CD4-positive, alpha-beta T cell treated with Interleukin-12 subunit alpha and Interleukin-12 subunit beta, for 1 hour (primary cell): ENCODE measurements at regions not wholly inside any gene's neighbourhood (a gene's known extent, or its start where the extent isn't known, plus 50 kb on each side); places are given as distances from the start of the nearest gene placed in this dataset.
"Not testable (repeated sequence)": the region's sequence is repeated elsewhere in the genome, so short reads cannot be mapped to it uniquely, and the experiment has no call there.

ENCODE experiments used
- DNase-seq: peaks from one replicate; pipeline ENCODE4 v3.0.0-alpha.2; 2020

DNA sequence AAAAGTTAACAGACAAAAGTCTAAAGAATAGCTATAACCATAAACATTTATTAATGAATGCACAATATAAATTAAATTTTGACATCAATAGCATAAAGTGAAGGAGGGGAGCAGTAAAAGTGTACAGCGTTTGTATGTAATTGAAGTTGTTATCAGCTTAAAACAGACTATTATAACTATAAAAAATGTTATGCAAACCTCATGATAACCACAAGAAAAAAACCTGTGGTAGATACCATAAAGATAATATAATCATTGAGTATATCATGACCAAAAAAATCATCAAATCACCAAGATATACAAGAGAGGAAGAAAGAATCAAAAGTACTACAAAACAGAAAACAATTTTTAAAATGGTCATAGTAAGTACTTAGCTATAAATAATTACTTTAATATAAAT, 122.1 kb upstream of the ID2 start:
- no peak for DNase-seq

DNA sequence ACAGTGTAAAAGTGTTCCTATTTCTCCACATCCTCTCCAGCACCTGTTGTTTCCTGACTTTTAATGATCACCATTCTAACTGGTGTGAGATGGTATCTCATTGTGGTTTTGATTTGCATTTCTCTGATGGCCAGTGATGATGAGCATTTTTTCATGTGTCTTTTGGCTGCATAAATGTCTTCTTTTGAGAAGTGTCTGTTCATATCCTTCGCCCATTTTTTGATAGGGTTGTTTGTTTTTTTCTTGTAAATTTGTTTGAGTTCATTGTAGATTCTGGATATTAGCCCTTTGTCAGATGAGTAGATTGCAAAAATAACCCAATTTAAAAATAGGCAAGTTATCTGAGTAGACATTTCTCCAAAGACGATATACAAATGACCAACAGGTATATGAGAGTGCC, 120.2 kb upstream of the ID2 start:
- not testable (repeated sequence) for DNase-seq

DNA sequence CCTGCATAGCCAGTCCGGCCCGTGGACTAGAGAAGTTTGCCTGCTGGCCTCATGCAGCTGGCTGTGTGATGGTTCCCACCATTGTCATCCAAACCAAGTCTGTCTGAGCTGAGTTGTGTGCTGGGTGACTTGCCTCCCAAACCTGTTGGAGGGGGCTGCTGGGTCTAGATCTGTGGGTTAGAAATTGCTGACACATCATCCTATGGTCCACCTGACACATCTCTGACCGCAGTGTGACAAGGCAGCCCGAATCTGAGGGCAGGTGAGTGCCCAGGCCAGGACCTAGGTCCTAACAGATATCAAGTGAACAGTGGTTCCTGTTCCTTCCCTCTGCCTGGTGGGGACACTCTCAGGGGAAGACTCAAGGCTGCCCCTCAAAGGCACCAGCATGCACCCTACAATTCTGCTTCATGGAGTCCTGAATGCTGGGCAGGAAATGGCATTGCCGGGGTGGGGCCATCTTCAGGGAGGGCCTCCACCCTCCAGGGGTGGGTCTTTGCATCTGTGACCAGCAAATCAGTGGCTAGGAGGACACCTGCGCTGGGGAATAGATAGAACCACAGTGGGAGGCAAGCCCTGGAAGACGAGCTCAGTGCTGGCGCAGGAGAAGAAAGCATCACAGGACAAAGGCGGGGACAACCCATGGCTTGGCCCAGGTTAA, 117.9 kb upstream of the ID2 start:
- DNase-seq, result no peak

DNA sequence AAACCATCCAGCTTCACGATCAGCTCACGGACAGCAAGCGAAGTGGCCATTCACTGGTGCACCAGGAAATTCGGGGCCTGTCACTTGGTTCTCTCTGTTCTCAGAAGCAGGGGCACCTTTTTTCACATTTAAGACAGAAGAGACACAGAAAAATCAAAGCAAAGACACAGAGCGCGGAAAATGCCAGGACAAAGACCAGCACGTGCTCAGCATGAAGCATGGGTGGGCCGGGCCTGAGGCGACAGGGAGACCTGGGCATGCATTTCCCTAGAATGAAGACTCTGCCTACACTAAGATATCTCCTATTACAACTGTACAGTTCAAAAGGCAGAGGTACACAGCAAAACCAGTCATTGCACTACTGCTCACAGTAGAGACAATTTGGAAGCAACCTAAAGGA, 117.4 kb upstream of the ID2 start:
- DNase-seq, result no peak

DNA sequence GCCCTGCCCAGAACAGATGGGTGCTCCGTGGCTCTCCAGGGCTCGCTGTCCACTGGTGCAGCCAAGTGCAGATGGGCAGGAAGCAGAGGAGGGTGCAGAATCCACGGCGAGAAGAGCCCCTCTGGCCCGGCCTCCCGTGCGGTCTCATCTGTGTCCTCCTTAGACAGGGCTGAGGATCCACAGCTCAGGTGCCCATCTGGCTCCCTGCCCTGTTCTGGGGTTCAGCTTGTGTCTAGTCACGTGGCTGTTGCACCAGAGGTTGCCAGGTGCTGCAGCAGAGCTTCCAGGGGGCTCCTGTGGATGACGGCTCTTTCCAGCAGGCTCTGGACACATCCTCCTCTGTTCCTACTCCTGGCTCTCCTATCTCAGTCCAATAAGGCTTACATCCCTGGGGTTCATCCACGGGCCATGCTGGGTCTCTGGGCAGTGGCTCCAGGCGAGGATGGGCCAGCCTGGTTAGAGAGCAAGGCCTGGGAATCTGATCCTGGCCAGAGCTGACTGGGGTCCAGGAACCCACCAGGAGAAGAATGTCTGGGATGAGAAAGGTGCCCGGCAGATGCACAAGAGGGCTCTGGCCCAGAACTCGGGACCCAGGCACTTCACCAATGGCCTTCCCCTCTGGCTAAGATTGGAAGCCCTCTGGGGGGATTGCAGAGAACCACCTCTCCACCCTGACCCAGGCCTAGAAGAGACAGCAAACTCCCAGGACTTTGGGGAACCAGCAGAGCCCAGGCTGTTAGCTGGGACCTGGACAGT, 116.3 kb upstream of the ID2 start:
- no peak for DNase-seq

DNA sequence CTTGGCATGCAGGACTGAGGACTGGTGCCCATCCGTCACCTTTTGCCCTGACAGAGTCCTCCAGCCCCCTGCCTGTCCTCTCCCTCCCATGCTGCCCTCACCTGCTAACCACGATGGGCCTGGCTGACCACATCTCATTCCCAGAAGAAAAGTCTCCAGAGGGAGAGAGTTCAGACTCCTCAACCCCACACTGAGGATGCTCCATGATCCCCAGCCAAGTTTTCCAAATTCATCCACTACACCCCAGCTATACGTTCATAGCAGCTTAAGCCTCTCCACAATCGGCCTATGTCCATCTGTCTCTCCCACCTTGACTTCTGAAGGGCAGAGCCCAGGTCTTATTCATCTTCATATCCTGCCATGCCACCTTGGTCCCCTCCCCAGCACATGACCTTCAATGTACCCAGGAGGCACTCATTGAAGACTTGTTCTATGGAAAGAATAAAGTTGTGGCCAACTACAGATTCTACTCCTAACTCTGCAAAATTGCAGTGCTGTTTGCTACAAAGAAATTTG, 115.6 kb upstream of the ID2 start:
- DNase-seq, result no peak

DNA sequence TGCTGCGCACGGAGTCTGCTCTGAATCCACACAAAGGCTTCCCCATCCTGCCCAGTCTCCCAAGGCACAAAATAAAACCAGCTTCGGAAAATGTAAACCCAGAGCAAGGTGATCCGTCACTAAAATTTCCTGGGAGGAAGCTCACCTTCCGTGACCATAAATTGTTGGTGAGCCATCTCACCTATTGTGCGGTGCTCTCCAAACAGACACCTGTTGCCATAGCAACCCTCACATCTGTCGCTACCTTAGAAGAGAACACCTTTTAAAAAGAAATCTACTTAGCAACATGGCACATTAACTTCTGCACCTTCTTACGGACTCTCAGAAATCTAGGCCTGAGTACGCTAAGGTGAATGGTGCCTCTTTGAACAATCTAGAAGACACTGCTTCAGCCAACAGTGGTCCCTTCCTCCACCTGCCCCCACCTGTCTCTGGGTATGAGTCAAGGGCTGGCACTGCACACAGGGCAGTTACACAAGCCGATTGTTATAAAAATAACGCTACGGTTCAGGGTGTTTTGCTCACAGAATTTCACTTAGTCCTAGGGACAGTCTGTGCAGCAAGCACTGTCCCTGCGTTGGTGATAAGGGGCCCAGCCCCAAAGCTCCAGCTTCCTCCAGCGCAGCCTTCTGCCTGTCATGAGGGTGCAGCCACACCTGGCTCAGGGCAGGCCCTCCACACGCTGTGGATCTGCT, 114.9 kb upstream of the ID2 start:
- DNase-seq, result no peak

DNA sequence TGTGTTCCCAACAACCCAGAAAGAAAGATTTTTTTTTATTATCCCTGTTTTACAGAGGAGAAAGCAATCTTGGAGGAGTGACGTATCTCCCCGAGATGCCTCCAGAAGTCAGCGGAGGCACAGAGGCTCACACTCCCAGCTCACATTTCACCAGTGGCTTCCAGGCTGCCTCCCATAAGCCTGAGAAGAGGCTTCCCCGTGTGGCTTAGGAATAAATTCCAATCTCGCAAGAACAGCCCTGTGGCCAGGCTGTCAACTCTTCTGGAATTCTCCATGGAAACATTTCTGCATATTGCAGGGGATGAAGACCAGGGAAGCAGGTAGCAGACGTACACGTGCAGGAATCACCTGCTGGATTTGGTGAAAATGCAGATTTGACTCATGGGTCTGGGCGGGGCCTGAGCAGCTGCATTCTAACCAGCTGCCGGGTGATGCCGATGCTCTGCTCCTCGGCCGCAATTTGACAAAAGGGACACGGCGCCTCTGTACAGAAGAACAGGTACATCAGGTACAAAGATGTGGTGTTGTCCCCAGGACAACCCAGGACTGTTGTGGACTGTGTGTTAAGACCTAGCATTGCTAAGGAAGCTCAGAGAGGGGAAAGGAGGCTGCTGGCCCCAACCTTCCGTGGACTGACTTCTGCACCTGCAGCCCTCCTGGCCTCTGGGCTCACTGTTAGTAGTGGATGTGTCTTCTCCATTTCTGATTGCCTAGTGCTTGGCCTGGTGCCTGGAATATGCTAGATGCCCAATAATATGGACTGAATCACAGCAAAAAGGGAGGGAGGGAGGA, 114.2 kb upstream of the ID2 start:
- no peak for DNase-seq

DNA sequence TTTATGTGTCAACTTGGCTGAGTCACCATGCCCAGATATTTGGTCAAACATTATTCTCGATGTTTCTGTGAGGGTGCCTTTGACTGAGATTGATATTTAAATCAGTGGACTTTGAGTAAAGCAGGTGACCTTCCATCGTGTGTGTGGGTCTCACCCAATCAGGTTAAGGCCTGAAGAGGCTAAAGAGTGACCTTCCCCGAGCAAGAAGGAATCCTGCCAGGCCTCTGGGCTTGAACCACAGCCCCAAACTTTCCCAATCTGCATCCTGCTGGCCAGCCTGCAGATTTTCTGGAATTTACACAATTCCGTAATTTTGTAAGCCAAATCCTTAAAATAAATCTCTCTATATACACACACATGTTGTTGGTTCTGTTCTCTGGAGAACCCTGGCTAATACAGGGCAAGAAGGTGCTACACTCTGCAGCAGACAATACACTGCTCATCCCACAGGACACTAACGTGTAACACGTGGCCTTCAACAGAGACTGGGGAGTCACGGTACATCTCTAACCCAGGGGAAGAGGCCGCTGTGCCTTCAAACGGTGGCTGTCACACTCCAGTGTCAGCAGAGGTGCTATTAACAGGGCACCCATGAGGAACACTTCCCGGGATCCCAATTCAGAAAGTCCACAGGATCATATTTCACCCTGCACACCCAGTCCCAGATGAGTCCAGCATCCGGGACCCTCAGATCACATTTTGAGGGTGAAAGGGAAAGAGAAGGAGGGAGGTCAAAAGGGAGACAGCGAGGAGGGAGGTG, 113.1 kb upstream of the ID2 start:
- DNase-seq, result no peak

DNA sequence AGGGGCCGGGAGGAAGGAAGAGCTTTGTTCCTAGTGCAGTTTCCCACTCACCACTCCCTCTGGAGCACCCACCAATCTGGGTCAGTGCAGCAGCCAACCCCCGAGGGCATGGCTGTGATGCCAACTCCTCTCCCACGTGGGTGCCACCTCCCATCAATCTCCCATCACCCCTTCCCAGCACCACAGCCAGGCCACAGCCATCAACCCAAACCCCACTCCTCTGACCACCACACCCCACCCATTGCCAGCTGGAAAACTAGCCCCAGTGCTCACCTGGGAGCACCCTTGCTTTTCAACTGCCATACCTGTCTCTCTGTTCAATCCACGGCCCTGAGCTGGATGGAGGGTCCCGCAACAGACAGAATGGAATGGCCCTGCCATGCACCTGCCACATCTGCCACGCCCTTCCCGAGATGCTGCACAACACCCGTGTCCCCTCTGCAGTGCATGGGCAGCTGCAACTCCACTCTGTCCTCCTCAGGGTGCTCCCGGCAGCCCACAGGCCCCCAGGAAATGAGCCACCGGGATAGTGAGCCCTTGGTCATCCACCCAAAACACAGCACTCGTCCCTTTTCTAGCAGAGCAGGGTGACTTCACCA, 112.4 kb upstream of the ID2 start:
- no peak for DNase-seq

DNA sequence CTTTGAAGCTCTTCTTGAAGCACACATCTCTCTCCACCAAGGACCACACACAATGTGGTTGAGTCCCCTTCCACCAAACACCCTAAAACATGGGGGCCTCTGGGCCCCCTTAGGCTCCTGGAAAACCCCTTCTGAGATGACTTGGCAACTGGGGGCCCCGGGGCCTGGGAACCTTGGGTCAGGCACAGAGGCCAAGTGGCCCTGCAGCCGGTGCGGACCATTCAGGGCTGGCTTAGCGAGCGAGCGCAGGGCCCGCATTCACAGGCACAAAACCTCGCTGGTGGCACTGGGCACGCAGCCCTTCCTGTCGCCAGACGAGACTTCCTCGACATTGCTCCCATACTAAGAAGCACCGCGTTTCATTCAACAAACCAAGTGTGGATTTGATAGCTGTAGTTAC, 111.2 kb upstream of the ID2 start:
- no peak for DNase-seq

DNA sequence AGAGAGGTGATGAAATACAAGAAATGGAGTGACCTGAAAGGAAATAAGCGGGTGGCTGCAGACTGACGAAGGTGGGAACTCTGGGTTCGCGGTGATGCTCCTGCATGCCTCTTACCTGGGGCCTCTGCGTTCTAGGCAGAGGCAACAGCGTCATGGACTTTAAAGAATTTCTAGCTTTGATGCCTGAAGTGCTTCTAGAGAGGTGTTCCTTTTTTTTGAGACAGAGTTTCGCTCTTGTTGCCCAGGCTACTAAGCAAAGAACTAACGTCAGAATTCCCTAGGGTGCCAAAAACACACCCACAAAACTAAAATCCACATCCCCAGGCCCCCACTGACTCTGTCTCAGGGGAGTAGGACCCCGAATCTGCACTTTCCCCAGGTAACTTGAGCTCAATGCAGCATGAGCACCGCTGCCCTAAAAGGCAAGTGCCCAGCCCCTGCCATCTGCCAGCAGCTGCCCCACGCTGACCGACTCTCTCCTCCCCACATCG, 110.5 kb upstream of the ID2 start:
- no peak for DNase-seq

DNA sequence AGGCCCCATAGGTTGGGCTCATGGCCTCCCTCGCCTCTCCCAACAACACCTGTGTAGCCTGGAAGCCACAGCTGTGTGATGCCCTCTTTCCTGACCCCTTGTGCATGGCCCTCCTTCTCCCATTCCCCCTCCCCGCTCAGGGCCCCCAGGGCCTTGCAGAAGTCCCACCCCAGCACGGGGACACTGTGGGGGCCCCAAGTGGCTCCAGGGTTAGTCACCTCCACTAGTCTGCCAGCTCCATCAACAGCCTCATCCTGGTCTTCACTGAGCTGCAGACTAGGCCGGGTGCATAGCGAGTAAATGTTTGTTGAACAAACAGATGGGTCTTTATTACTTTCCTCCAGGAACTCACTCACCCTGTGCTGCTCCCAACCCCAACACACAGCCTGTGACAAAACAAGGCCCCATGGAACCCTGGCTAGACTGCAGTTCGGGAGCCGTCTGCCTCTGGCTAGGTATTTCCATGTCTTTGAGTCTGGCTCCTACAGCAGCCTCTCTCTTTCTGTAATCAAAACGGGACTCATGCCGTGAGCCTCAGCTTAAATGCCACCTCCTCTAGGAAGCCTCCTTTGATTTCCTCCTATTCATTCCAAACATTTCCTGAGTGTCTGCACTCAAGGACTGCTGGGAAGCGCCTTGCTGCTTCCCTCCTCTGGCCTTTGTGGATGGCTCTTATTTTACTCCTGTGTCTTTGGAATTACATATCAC, 109.9 kb upstream of the ID2 start:
- no peak for DNase-seq

DNA sequence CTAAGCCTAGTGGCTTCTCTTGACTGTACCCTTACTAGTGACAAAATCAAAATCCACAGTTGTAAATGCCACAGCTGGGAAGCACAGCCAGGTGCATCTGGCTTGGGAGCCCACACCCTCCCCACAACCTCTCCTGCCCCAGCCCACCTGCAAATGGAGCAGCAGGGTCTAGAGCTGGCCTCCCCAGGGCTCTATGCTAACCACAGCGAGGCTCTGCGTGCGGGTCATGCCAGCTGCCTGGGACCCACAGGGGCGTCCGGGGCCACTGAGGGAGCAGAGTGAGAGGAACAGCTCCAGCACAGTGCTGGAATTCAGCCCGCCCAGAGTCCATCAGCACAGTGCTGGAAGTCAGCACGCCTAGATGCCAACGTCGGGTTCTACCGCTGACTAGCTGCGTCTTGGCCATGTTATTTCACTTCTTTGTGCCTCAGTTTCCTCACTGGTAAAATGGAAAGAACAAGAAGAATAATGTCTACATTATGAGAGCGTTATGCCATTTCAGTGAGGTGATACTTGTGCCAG, 109.1 kb upstream of the ID2 start:
- no peak for DNase-seq

DNA sequence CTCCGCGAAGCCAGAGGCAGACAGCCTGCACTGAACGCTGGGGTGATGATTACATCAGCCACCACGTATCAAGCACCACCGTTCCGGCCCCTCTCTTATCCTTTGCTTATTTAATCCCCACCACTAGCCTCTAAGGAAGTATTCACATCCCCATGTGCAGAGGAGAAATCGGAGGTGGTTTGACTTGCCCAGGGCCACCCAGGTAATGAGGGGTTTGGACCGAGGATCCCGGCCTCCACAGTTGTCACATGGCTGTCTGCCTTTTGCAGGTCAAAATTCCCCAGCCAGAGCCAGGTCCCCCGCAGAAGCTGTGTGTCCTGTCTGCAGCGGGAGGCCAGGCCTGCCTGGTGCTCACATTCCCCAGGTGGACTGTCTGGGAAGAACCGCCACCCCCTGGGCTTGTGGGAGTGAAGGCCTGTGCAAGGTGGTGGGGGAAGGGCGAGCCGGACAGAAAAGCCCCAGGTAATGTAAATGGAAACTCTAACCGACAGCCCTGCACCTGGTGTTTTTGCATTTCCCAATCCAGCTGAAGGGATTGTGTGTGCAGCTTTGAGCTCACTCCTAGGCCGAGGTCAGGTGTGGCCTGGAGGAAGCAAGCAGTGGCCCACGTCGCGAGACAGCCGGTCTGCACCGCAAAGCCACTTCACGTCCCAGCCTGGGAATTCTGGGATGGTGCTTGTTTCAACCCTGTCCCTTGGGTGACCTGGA, 108.5 kb upstream of the ID2 start:
- DNase-seq, result no peak

DNA sequence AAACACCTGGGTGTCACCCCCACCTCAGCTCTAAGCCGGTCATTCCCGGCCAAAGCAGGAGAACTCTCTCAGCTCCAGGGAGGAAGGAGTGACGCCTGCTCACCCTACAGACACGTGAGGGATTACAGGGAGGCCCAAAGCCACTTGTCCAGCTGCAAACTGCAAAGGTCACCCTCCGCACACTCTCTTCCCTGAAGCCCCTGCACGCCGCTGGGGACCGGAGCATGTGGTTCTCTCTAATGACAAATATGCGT, 108.0 kb upstream of the ID2 start:
- DNase-seq, result no peak

DNA sequence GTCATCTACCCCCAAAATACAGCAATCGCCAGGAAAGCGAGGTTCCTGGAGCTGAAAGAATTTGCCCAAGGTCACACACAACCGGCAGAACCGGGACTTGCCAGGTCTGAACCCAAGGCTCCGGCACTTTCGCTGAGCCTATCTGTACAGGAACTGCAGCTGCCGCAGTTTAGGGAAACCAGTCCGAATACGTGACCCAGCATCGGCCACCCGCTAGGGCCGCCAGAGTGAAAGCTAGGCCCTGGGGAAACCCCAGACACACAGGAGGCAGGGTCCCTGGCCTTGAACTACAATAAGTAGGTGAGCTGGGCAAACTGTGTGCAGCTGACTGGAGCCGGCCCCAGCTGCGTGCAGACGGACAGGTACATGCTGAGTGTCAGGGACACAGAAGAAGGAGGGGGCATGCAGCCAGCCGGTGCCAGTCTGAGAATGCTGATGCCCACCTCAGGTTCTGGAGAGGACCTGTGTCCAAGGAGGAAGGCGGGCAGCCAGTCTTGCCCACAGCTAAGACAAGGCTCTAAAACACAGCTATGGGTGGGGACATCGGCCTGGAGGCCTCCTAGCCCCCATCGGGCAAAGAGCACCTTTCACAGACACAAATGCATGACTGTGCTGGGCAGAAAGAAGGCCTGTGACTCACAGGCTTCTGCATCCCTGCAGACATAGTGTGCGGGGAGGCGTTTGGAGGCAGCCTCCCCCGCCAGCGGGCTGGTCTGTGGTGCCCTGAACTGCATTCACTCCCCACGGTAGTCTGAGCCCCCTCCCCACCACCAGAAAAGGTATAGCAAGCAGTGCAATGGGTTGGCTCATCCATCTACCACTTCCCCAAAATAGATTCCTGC, 107.4 kb upstream of the ID2 start:
- DNase-seq, result no peak

DNA sequence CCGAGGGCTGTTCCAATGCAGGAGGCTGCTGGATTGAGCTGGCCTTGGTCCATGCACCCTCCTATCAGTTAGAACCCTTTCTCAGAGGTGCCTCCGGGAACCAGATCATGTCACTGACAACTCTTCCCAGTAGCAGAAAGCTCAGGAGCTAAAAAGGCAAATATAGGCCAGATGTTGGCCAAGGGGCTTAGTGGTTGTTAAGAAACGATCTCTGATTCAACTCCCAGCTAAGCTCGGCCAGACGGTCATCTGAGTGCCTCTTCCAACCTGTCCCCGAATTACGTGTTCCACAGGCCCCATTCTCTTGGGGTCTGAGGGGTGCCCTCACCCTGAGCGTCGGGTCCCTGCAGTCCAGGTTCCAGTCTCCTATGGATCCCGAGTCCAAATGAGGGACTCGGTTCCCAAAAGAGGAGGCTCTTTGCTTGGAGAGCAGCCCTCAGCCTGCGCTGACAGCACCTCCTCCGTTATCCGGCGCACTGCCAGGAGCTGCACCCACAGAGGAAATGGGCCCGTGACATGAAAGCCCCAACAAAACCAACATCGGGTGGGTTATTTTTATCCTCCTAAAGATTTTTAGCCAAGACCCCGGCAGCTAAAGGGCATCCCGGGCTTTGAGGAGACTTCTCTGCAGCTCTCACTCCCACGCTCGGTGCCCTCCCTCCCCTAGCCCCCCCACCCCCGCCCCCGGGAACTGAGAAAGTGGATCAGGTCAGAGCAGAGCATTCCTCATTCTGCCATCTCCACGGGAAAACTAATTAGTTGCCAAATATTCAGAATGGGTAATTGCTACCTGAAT, 106.6 kb upstream of the ID2 start:
- DNase-seq, result peak; percentile 58
